GM12878 (cell line): ENCODE measurements at regions not wholly inside any gene's neighbourhood (a gene's known extent, or its start where the extent isn't known, plus 50 kb on each side); places are given as distances from the start of the nearest gene placed in this dataset.

Experiments used
- POLR2AphosphoS5 ChIP-seq: IDR thresholded peaks from 2 replicates; pipeline ENCODE4 v1.6.1; 2011; ENCODE audit warnings: mild to moderate bottlenecking, low read length, inconsistent platforms
- SPI1 ChIP-seq: IDR thresholded peaks from 2 replicates; pipeline ENCODE4 v1.6.1; 2011; ENCODE audit warnings: low read depth, mild to moderate bottlenecking, low read length, moderate library complexity, borderline replicate concordance; ENCODE audit not compliant: insufficient read depth
- TF ChIP-seq, protein P1 (sequence below), 3 experiments: IDR thresholded peaks in 2 of 3; conservative IDR thresholded peaks in 1 of 3; 2 replicates each; pipeline ENCODE4 v1.5.1; 2011; ENCODE audit warnings: low read depth in 3 of 3, low read length in 3 of 3, mild to moderate bottlenecking in 3 of 3, control low read depth in 2 of 3, moderate library complexity in 2 of 3, inconsistent platforms in 1 of 3, mixed read lengths in 1 of 3; ENCODE audit not compliant: control insufficient read depth in 2 of 3, insufficient read depth in 1 of 3; ENCODE audit errors: extremely low read depth in 1 of 3

GRCh38 chr2:62362561-62362960 lies 143.4 kb downstream of the TMEM17 start:
- TF ChIP-seq, protein P1, sequence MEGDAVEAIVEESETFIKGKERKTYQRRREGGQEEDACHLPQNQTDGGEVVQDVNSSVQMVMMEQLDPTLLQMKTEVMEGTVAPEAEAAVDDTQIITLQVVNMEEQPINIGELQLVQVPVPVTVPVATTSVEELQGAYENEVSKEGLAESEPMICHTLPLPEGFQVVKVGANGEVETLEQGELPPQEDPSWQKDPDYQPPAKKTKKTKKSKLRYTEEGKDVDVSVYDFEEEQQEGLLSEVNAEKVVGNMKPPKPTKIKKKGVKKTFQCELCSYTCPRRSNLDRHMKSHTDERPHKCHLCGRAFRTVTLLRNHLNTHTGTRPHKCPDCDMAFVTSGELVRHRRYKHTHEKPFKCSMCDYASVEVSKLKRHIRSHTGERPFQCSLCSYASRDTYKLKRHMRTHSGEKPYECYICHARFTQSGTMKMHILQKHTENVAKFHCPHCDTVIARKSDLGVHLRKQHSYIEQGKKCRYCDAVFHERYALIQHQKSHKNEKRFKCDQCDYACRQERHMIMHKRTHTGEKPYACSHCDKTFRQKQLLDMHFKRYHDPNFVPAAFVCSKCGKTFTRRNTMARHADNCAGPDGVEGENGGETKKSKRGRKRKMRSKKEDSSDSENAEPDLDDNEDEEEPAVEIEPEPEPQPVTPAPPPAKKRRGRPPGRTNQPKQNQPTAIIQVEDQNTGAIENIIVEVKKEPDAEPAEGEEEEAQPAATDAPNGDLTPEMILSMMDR (IDR thresholded peaks at IDR 0.05 in 2 of 3, conservative IDR thresholded peaks at IDR 0.05 in 1 of 3; ENCODE audit: control insufficient read depth in 2 of 3, extremely low read depth in 1 of 3, insufficient read depth in 1 of 3, low read depth in 3 of 3, low read length in 3 of 3), result no peak
- TF ChIP-seq SPI1 (no peak), POLR2AphosphoS5 (no peak)
